ENCODE measurements at regions not wholly inside any gene's neighbourhood (a gene's known extent, or its start where the extent isn't known, plus 50 kb on each side); places are given as distances from the start of the nearest gene placed in this dataset.

DNA sequence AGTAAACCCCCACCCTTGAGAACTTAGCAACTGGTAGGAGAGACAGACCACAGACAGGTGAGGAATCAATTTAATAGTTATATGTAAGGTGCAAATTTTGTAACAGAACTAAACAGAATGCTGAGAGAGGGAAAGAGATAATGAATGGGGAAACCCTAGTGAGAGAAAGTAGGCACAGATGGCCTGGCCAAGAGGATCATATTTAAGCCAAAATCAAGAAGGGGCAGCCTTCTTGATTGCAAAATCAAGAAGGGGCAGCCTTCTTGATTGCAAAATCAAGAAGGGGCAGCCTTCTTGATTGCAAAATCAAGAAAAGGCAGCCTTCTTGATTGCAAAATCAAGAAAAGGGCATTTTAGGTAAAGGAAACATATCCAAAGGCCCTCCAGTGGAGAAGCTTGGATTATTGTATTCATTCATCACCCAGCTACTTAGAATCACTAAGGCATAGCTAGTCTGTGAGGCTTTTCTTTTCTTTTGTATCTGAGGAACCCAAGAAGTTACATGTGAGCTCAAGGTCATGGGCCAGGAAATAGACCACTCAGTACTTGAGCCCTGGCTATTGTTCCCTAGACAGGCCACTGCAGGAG is 190.6 kb downstream of the CYLD start:
- DNase-seq (ENCODE audit: low read depth) = peak; percentile 1
- TF ChIP-seq, protein P1, sequence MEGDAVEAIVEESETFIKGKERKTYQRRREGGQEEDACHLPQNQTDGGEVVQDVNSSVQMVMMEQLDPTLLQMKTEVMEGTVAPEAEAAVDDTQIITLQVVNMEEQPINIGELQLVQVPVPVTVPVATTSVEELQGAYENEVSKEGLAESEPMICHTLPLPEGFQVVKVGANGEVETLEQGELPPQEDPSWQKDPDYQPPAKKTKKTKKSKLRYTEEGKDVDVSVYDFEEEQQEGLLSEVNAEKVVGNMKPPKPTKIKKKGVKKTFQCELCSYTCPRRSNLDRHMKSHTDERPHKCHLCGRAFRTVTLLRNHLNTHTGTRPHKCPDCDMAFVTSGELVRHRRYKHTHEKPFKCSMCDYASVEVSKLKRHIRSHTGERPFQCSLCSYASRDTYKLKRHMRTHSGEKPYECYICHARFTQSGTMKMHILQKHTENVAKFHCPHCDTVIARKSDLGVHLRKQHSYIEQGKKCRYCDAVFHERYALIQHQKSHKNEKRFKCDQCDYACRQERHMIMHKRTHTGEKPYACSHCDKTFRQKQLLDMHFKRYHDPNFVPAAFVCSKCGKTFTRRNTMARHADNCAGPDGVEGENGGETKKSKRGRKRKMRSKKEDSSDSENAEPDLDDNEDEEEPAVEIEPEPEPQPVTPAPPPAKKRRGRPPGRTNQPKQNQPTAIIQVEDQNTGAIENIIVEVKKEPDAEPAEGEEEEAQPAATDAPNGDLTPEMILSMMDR (conservative IDR thresholded peaks at IDR 0.05; ENCODE audit: control insufficient read depth, insufficient read depth, low read depth, low read length) = no peak
- H3K4me3 ChIP-seq (ENCODE audit: control insufficient read depth, low read depth, low read length) = no peak overlapping the region

DNA sequence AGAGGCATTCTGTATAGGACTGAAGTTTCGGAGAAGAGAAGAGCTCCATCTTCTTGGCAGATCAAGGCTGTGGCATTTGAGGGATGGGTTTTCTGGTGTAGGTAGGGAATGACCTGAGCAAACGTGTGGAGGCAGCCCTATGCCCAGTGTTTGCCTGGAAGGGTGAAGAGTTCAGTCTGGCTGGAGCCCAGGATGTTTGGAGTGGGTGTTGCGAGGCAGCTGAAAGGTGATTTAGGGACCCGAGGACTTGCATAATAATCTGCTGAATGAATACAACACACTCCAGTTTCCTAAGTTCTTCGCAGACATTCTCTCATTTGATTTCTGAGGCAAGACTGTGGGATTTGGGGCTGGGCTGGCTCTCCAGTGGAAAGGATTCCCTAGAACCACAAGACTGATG is 186.2 kb downstream of the CYLD start:
- no peak overlapping the region for H3K4me3 ChIP-seq (ENCODE audit: control insufficient read depth, low read depth, low read length)
- DNase-seq (ENCODE audit: low read depth) = no peak
- TF ChIP-seq, protein P1 (conservative IDR thresholded peaks at IDR 0.05; ENCODE audit: control insufficient read depth, insufficient read depth, low read depth, low read length) = no peak

- DNase-seq (ENCODE audit: low read depth) = peak; percentile 30
- H3K4me3 ChIP-seq (ENCODE audit: control insufficient read depth, low read depth, low read length) = no peak overlapping the region
- TF ChIP-seq, protein P1 (conservative IDR thresholded peaks at IDR 0.05; ENCODE audit: control insufficient read depth, insufficient read depth, low read depth, low read length) = no peak
These were observed 184.0 kb downstream of the CYLD start for GRCh38 chr16:50925758-50926357.

GRCh38 chr16:50924759-50925545 is 183.1 kb downstream of the CYLD start:
- H3K4me3 ChIP-seq (ENCODE audit: control insufficient read depth, low read depth, low read length) = no peak overlapping the region
- DNase-seq (ENCODE audit: low read depth) = no peak
- TF ChIP-seq, protein P1 (conservative IDR thresholded peaks at IDR 0.05; ENCODE audit: control insufficient read depth, insufficient read depth, low read depth, low read length) = no peak

GRCh38 chr16:50917950-50918703 is 176.2 kb downstream of the CYLD start:
- TF ChIP-seq, protein P1 (conservative IDR thresholded peaks at IDR 0.05; ENCODE audit: control insufficient read depth, insufficient read depth, low read depth, low read length) = no peak
- no peak for DNase-seq (ENCODE audit: low read depth)
- no peak overlapping the region for H3K4me3 ChIP-seq (ENCODE audit: control insufficient read depth, low read depth, low read length)

DNA sequence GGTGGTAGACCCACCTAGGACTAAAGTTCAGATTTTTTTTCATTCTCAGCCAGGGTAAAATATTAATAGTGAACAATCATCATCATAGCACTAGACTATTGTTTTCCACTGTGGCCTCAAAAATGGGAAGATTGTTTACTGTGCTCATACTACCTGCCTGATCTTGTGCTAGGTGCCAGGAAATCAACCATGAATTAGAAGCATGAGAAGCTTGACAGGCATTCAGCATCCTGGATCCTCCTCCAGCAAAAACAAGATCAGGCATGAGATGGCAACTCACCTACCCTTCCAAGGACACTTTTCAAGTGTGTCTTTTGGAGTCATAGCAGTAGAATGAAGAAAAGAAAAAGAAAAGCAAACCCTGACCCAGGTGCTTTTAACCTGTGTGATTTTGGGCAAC is 174.2 kb downstream of the CYLD start:
- DNase-seq (ENCODE audit: low read depth) = no peak
- H3K4me3 ChIP-seq (ENCODE audit: control insufficient read depth, low read depth, low read length) = no peak overlapping the region
- TF ChIP-seq, protein P1 (conservative IDR thresholded peaks at IDR 0.05; ENCODE audit: control insufficient read depth, insufficient read depth, low read depth, low read length) = no peak
